GM12865 (cell line): ENCODE measurements at regions not wholly inside any gene's neighbourhood (a gene's known extent, or its start where the extent isn't known, plus 50 kb on each side); places are given as distances from the start of the nearest gene placed in this dataset.

Experiments used
- DNase-seq: peaks from one replicate; pipeline ENCODE4 v3.0.0; 2010; ENCODE audit warnings: low read depth
- H3K4me3 ChIP-seq: 2 replicates; pipeline ENCODE4 v1.5.1; 2011; ENCODE audit warnings: mild to moderate bottlenecking, low read depth, low read length, control low read depth
- TF ChIP-seq, protein P1 (sequence below): IDR thresholded peaks from 2 replicates; pipeline ENCODE4 v1.5.1; 2011; ENCODE audit warnings: low read length, control low read depth, low read depth, inconsistent platforms; ENCODE audit not compliant: insufficient read depth; ENCODE audit errors: missing control alignments

DNA sequence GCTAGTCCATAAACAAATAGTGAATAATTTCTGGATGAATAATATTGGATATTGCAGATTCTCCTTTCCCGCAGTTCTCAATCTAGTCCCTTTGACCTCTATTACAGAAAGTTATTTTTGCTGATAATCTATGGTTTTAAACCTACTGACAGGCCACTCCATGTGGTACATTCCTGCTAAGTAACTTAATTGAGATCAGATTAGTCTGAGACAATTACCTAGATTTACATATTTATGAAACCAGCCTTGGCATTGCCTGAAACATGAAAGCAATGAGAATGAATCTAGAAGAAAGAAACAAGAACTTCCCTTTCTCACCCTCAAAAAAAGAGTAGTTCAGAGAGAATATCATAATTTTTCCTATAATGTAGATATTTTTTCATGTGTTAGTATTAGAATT lies 964.2 kb downstream of the JRKL start:
- TF ChIP-seq, protein P1, sequence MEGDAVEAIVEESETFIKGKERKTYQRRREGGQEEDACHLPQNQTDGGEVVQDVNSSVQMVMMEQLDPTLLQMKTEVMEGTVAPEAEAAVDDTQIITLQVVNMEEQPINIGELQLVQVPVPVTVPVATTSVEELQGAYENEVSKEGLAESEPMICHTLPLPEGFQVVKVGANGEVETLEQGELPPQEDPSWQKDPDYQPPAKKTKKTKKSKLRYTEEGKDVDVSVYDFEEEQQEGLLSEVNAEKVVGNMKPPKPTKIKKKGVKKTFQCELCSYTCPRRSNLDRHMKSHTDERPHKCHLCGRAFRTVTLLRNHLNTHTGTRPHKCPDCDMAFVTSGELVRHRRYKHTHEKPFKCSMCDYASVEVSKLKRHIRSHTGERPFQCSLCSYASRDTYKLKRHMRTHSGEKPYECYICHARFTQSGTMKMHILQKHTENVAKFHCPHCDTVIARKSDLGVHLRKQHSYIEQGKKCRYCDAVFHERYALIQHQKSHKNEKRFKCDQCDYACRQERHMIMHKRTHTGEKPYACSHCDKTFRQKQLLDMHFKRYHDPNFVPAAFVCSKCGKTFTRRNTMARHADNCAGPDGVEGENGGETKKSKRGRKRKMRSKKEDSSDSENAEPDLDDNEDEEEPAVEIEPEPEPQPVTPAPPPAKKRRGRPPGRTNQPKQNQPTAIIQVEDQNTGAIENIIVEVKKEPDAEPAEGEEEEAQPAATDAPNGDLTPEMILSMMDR = no peak
- H3K4me3 ChIP-seq = no peak overlapping the region
- DNase-seq = no peak

DNA sequence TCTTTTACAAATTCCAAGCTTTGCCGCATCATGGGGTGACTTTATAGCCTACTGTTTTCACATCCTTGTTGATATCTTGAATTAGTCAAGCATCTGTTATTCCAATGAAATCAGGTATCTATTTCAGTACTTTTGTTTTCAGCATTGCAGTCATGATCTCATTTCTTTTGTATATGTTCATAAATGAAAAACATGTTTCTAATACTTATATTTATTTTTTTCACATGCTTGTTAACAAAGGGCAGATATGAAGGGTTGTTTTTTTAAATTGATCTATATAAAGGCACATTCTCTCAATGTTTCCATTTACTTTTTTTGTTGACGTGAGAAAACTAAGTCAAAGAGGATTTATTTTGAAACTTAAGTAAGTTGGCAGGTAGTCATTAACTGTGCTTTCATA lies 964.8 kb downstream of the JRKL start:
- TF ChIP-seq, protein P1 = no peak
- no peak overlapping the region for H3K4me3 ChIP-seq
- no peak for DNase-seq

DNA sequence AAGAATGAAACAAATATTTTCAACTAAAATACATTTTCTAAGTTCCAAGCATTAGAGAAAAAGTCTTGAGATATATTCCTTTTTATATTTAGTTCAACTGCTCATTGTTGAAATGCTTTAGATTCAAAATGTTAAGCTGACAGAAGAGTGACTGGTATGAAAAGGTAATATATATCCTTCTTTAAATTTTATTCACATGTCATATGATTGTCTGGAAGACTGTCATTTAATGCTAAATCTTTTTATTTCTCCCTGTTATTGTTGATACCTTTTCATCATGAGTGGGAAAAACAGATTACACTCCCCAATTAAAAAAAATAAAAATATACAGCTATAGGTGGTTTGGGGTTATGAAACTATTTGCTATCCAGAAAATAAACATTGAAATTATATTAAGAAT lies 965.4 kb downstream of the JRKL start:
- TF ChIP-seq, protein P1 = no peak
- DNase-seq = no peak
- no peak overlapping the region for H3K4me3 ChIP-seq

DNA sequence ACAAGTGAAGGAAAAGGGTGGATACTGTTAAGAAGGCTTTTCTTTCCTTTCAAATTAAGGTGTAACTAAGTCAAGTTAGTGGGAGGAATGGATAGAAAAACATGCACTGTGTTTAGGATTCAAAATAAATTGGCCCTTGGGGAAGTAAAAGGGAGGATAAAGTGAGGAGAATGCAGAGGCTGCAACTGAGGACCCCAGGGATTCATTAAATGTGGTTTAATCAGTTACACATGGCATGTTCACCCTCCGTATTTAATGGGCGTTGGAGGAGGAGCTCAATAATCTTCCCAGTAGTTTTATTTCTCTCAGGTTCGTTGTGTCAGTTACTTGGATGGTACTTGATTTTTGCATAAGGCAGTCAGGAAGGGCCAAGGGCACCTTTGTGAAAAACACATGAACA lies 966.3 kb downstream of the JRKL start:
- TF ChIP-seq, protein P1 = no peak
- no peak overlapping the region for H3K4me3 ChIP-seq
- no peak for DNase-seq

DNA sequence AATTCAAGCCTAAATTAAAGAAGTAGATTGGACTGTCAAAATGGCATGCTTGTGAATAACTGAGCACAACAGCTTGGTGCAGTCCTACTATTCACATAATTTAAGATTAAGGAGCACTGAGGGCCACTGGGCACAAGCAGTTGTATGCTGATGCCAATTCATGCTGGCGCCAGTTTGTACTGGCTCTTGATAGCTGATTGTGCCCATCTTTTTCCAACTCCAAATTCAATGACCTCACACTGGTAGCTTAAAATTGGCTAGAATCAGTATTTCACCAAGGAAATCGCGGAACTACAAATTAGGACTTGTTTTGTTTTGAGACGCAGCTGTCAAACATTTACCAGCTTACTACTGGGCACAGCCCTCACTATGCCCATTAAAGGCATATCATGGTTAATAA lies 969.2 kb downstream of the JRKL start:
- H3K4me3 ChIP-seq = no peak overlapping the region
- TF ChIP-seq, protein P1 = no peak
- no peak for DNase-seq

DNA sequence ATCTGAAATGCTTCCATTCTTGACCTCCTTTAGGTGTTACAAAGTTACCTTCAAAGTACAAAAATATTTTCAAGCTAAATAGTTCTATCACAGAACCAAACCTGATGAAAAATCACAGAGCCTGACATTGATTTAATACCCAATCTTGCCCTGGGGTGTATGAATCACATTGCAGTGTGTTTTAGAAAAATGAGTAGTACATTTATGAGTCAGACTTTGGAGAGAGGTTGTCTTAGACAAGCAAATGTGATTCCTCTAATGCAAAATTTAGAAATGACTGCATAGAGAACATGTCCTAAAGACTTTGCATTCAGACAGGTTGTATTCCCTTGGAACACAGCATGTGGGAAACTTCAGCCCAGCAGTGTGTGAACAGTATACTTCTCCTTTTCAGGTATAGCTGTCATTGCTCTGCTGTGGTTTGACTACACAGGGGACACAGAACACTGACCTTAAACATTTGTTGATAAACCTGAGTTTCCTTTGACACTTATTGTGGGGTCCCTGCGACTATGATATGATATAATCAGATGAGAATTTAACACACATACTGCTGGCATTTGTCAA lies 972.1 kb downstream of the JRKL start:
- TF ChIP-seq, protein P1 = no peak
- DNase-seq = no peak

DNA sequence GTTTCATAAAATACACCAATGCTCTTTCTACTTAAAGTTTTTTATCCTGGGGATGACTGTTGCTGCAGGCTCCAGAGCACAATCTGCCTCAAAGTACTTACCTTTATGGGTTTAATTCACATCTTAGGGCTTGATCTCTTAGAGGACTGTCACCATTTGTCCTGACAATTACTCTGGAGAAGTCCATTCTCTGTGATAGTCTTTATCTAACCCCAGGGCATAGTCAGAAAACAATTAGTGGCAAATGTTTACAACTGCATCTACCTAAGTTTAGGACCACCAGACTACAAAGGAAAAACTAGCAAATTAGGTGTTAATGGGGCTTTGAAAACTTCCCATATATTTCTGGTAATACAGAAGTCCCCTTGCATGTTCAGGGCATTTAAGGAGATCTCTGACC lies 973.5 kb downstream of the JRKL start:
- H3K4me3 ChIP-seq = no peak overlapping the region
- TF ChIP-seq, protein P1 = no peak
- DNase-seq = no peak

More for the DNA sequence above, 972.1 kb downstream of the JRKL start:
- H3K4me3 ChIP-seq = no peak overlapping the region
